GM12878 (cell line): ENCODE measurements at regions not wholly inside any gene's neighbourhood (a gene's known extent, or its start where the extent isn't known, plus 50 kb on each side); places are given as distances from the start of the nearest gene placed in this dataset.

Experiments used
- ATAC-seq: fragments of 200-7000 bp; cut with Tn5 transposase; 3 replicates; pipeline ENCODE4 v1.9.1; 2020; ENCODE audit warnings: mild to moderate bottlenecking, moderate library complexity
- BruUV-seq: library from RNA; stranded (reverse); fragments of 400-500 nt; replicated peaks from 2 replicates; lab custom pipeline; 2021; lab: Mats Ljungman, UMichigan
- CTCF ChIA-PET: fragments of 300-600 bp; sonication (Branson Sonifier 250); formaldehyde crosslinking; extraction: SDS; loops from one replicate; lab custom pipeline; 2021; ENCODE audit warnings: inconsistent platforms; lab: Yijun Ruan, JAX
- POLR2A ChIA-PET: fragments of 350-600 bp; formaldehyde crosslinking; extraction: SDS; loops from one replicate; lab custom pipeline; 2021; ENCODE audit warnings: inconsistent platforms; lab: Charles Lee
- RAD21 ChIA-PET: fragments of 300-600 bp; sonication (Branson Sonifier 250); formaldehyde crosslinking; loops from one replicate; lab custom pipeline; 2023; ENCODE audit warnings: antibody characterized with exemption; ENCODE audit not compliant: unreplicated experiment; lab: Charles Lee
- SMC1A ChIA-PET: fragments of 300-600 bp; sonication (Branson Sonifier 250); formaldehyde crosslinking; loops from one replicate; lab custom pipeline; 2023; ENCODE audit not compliant: unreplicated experiment, uncharacterized antibody; lab: Charles Lee
- DNase-seq: peaks from one replicate; pipeline ENCODE4 v3.0.0-alpha.2; 2011; ENCODE audit warnings: low read depth, low spot score
- FAIRE-seq: peaks from 3 replicates; lab custom pipeline; 2011; peaks lifted over from hg19 to GRCh38; lab: Jason Lieb, UNC
- H2AFZ ChIP-seq: 2 replicates; pipeline ENCODE4 v1.6.0; 2011; ENCODE audit warnings: low read depth, low read length, control low read depth; ENCODE audit not compliant: control insufficient read depth
- H3K27ac ChIP-seq: 2 replicates; pipeline ENCODE4 v1.5.1; 2011; ENCODE audit warnings: control low read depth; ENCODE audit not compliant: control insufficient read depth, insufficient read depth
- H3K27me3 ChIP-seq, 2 experiments: replicated peaks in 1 of 2; 2 replicates each; pipeline versions ENCODE4 v1.6.0 to v1.6.1; 2011; ENCODE audit warnings: low read length in 1 of 2; ENCODE audit not compliant: control insufficient read depth in 2 of 2, insufficient read depth in 2 of 2
- H3K36me3 ChIP-seq, 2 experiments: 2 replicates each; pipeline ENCODE4 v1.5.1; 2011; ENCODE audit warnings: low read length in 1 of 2; ENCODE audit not compliant: control insufficient read depth in 2 of 2, insufficient read depth in 2 of 2
- H3K4me1 ChIP-seq: 2 replicates; pipeline ENCODE4 v1.6.1; 2011; ENCODE audit warnings: mild to moderate bottlenecking, low read length, moderate library complexity, mixed read lengths; ENCODE audit not compliant: control insufficient read depth, insufficient read depth
- H3K4me2 ChIP-seq: 2 replicates; pipeline ENCODE4 v1.6.0; 2011; ENCODE audit warnings: control low read depth; ENCODE audit not compliant: control insufficient read depth, insufficient read depth
- H3K4me3 ChIP-seq: fragments of 200-600 bp; sonication (generic); 2 replicates; pipeline ENCODE4 v1.5.1; 2016
- H3K79me2 ChIP-seq: 2 replicates; pipeline ENCODE4 v1.6.0; 2011; ENCODE audit warnings: low read length; ENCODE audit not compliant: control insufficient read depth, insufficient read depth
- H3K9ac ChIP-seq: 2 replicates; pipeline ENCODE4 v1.8.0; 2011; ENCODE audit warnings: low read length, control low read depth, mixed read lengths; ENCODE audit not compliant: control insufficient read depth, insufficient read depth
- H3K9me3 ChIP-seq: replicated peaks from 3 replicates; pipeline ENCODE4 v1.5.1; 2011; ENCODE audit warnings: mild to moderate bottlenecking, low read length; ENCODE audit not compliant: control insufficient read depth, insufficient read depth
- H4K20me1 ChIP-seq: 2 replicates; pipeline ENCODE4 v1.6.0; 2011; ENCODE audit not compliant: control insufficient read depth, insufficient read depth
- BCL11A ChIP-seq: IDR thresholded peaks from 2 replicates; pipeline ENCODE4 v1.6.1; 2011; ENCODE audit warnings: low read depth, low read length
- BHLHE40 ChIP-seq, 2 experiments: fragments of 450-650 bp in 1 of 2; IDR thresholded peaks; 2 replicates each; pipeline ENCODE4 v1.6.1; 2011 to 2017; ENCODE audit warnings: low read depth in 2 of 2, borderline replicate concordance in 1 of 2, improper control_type of control experiment in 1 of 2, low read length in 1 of 2, mild to moderate bottlenecking in 1 of 2
- CHD2 ChIP-seq: IDR thresholded peaks from 2 replicates; pipeline ENCODE4 v1.6.1; 2011; ENCODE audit warnings: low read depth, low read length, improper control_type of control experiment, borderline replicate concordance
- FOS ChIP-seq: IDR thresholded peaks from 3 replicates; pipeline ENCODE4 v1.6.1; 2011; ENCODE audit warnings: borderline replicate concordance; ENCODE audit not compliant: insufficient read length; ENCODE audit errors: extremely low read depth
- HDAC6 ChIP-seq: fragments of 200-600 bp; sonication (generic); IDR thresholded peaks from one replicate; pipeline ENCODE4 v1.8.0; 2017; ENCODE audit warnings: antibody characterized with exemption; ENCODE audit not compliant: unreplicated experiment
- HDGF ChIP-seq: fragments of 450-650 bp; IDR thresholded peaks from 2 replicates; pipeline ENCODE4 v1.6.1; 2016; ENCODE audit warnings: antibody characterized with exemption
- MEF2B ChIP-seq: fragments of 450-650 bp; IDR thresholded peaks from 2 replicates; pipeline ENCODE4 v1.6.1; 2018; ENCODE audit warnings: mild to moderate bottlenecking, moderate library complexity; ENCODE audit not compliant: partially characterized antibody, poor library complexity, severe bottlenecking
- MLLT1 ChIP-seq: fragments of 450-650 bp; IDR thresholded peaks from 2 replicates; pipeline ENCODE4 v1.6.1; 2016; ENCODE audit warnings: mild to moderate bottlenecking
- MYB ChIP-seq: fragments of 150-350 bp; IDR thresholded peaks from 2 replicates; pipeline ENCODE4 v1.6.1; 2014; ENCODE audit warnings: mild to moderate bottlenecking, low read depth, low read length, borderline replicate concordance
- NFYB ChIP-seq: IDR thresholded peaks from 2 replicates; pipeline ENCODE4 v1.6.1; 2011; ENCODE audit warnings: low read depth, mild to moderate bottlenecking, low read length, improper control_type of control experiment, moderate library complexity; ENCODE audit not compliant: insufficient read depth
- NRF1 ChIP-seq: conservative IDR thresholded peaks from 2 replicates; pipeline ENCODE4 v1.6.1; 2011; ENCODE audit warnings: mild to moderate bottlenecking, low read depth, low read length, improper control_type of control experiment
- PAX5 ChIP-seq: IDR thresholded peaks from 2 replicates; pipeline ENCODE4 v1.6.1; 2011; ENCODE audit warnings: low read depth, low read length, borderline replicate concordance
- POU2F2 ChIP-seq: IDR thresholded peaks from 3 replicates; pipeline ENCODE4 v1.6.1; 2011; ENCODE audit warnings: low read depth, mild to moderate bottlenecking, low read length, borderline replicate concordance
- RCOR1 ChIP-seq: conservative IDR thresholded peaks from 2 replicates; pipeline ENCODE4 v1.6.1; 2012; ENCODE audit warnings: low read depth, low read length, improper control_type of control experiment
- SMAD5 ChIP-seq: IDR thresholded peaks from 2 replicates; pipeline ENCODE4 v1.6.1; 2016; ENCODE audit warnings: antibody characterized with exemption, low read depth
- TCF3 ChIP-seq: IDR thresholded peaks from 2 replicates; pipeline ENCODE4 v1.6.1; 2012; ENCODE audit warnings: low read depth, mild to moderate bottlenecking, low read length, borderline replicate concordance; ENCODE audit not compliant: insufficient read depth
- YBX1 ChIP-seq: fragments of 450-650 bp; IDR thresholded peaks from 2 replicates; pipeline ENCODE4 v1.6.1; 2016; ENCODE audit warnings: antibody characterized with exemption
- YY1 ChIP-seq: IDR thresholded peaks from 2 replicates; pipeline ENCODE4 v1.6.1; 2011; ENCODE audit warnings: low read depth, mild to moderate bottlenecking, low read length
- ZBED1 ChIP-seq: IDR thresholded peaks from 2 replicates; pipeline ENCODE4 v1.6.1; 2016; ENCODE audit warnings: borderline replicate concordance
- ZNF24 ChIP-seq: fragments of 450-650 bp; IDR thresholded peaks from 2 replicates; pipeline ENCODE4 v1.6.1; 2017; ENCODE audit warnings: antibody characterized with exemption, mild to moderate bottlenecking
- WGBS: methylation state at CpG from one replicate; pipeline ENCODE4 v1.1.6; 2016; ENCODE audit warnings: low lambda C conversion rate; ENCODE audit not compliant: insufficient replicate concordance, insufficient coverage; ENCODE audit errors: missing lambda C conversion rate; 5-methylcytosine and 5-hydroxymethylcytosine counted together
- in situ Hi-C: fragments of 300-500 bp; cut with MboI; formaldehyde crosslinking; loops from 9 replicates; pipeline ENCODE4 v1.14.3; 2018; ENCODE audit warnings: mixed read lengths
- intact Hi-C: fragments of 100-400 bp; cut with micrococcal nuclease; formaldehyde crosslinking; loops from one replicate; pipeline ENCODE4 v1.14.2; 2022; ENCODE audit not compliant: unreplicated experiment

- Histone ChIP-seq H2AFZ (no peak overlapping the region), H4K20me1 (no peaks in the 10 kb centered on the region; the same call in 1 of the 2 replicates), H3K27me3 (no peaks in the 10 kb centered on the region; a peak in 1 of 4 replicates), H3K9me3 (no peaks in the 10 kb centered on the region), H3K79me2 (no peaks in the 10 kb centered on the region), H3K4me3 (no peak overlapping the region), H3K4me1 (no peaks in the 10 kb centered on the region), H3K4me2 (no peak overlapping the region), H3K9ac (no peak overlapping the region), H3K27ac (no peak overlapping the region), H3K36me3 (no peaks in the 10 kb centered on the region)
- ChIA-PET CTCF (no interaction called here), POLR2A (no interaction called here), SMC1A (no interaction called here), RAD21 (no interaction called here)
- intact Hi-C loops (no loop called here), in situ Hi-C loops (no loop called here)
- TF ChIP-seq TCF3 (no peak), ZNF24 (no peak), CHD2 (no peak), YBX1 (no peak), ZBED1 (no peak), MYB (no peak), NRF1 (no peak), MEF2B (no peak), BCL11A (no peak), HDAC6 (no peak), FOS (no peak), NFYB (no peak), HDGF (no peak), PAX5 (no peak), POU2F2 (no peak), YY1 (no peak), MLLT1 (no peak), SMAD5 (no peak), BHLHE40 (IDR thresholded peaks at IDR 0.05; ENCODE audit: borderline replicate concordance in 1 of 2, low read depth in 2 of 2, low read length in 1 of 2) (no peak), RCOR1 (no peak)
- ATAC-seq (no peak), FAIRE-seq (no peak), DNase-seq (no peak)
- 29% methylated on average over 12 of the region's 12 CpGs for WGBS
- no TSS peak for BruUV-seq
Measured at GRCh38 chr2:16319551-16320121, 346.0 kb downstream of the CYRIA start.
